B cell (primary cell): ENCODE measurements at regions not wholly inside any gene's neighbourhood (a gene's known extent, or its start where the extent isn't known, plus 50 kb on each side); places are given as distances from the start of the nearest gene placed in this dataset.

Source experiments
- CTCF ChIP-seq: fragments of 200-600 bp; IDR thresholded peaks from one replicate; pipeline ENCODE4 v1.8.0; 2022; ENCODE audit warnings: antibody characterized with exemption, mild to moderate bottlenecking
- EZH2 ChIP-seq: IDR thresholded peaks from 2 replicates; pipeline ENCODE4 v1.6.1; 2012; ENCODE audit warnings: borderline replicate concordance, low read depth, mild to moderate bottlenecking, moderate library complexity, low read length; ENCODE audit not compliant: insufficient read depth, poor library complexity, severe bottlenecking

- TF ChIP-seq CTCF, result no peak
- TF ChIP-seq EZH2, result no peak
Observed at GRCh38 chr2:228493852-228494251, 312.4 kb upstream of the SPHKAP start.
